Keratinocyte (primary cell): ENCODE measurements at regions not wholly inside any gene's neighbourhood (a gene's known extent, or its start where the extent isn't known, plus 50 kb on each side); places are given as distances from the start of the nearest gene placed in this dataset.

Experiments used
- DNase-seq: peaks from one replicate; pipeline ENCODE4 v3.0.0-alpha.2; 2011; ENCODE audit warnings: low read depth, missing footprints, low spot score
- FAIRE-seq: peaks from 2 replicates; lab custom pipeline; 2011; peaks lifted over from hg19 to GRCh38; lab: Jason Lieb, UNC
- H2AFZ ChIP-seq: 2 replicates; pipeline ENCODE4 v1.6.0; 2012; ENCODE audit warnings: low read length, control low read depth, inconsistent platforms; ENCODE audit not compliant: control insufficient read depth
- H3K27ac ChIP-seq: 2 replicates; pipeline ENCODE4 v1.5.1; 2011; ENCODE audit warnings: low read length; ENCODE audit not compliant: control insufficient read depth, insufficient read depth
- H3K27me3 ChIP-seq: 3 replicates; pipeline ENCODE4 v1.6.0; 2011; ENCODE audit warnings: low read length; ENCODE audit not compliant: control insufficient read depth, insufficient read depth; ENCODE audit errors: extremely low read depth
- H3K36me3 ChIP-seq, 2 experiments: 2 replicates in 1 of 2; 3 replicates in 1 of 2; pipeline ENCODE4 v1.5.1; 2011; ENCODE audit warnings: low read length in 2 of 2, mild to moderate bottlenecking in 1 of 2; ENCODE audit not compliant: control insufficient read depth in 2 of 2, insufficient read depth in 2 of 2; ENCODE audit errors: extremely low read depth in 1 of 2
- H3K4me1 ChIP-seq: 3 replicates; pipeline ENCODE4 v1.5.1; 2011; ENCODE audit warnings: low read length; ENCODE audit not compliant: control insufficient read depth, insufficient read depth; ENCODE audit errors: extremely low read depth
- H3K4me2 ChIP-seq: 3 replicates; pipeline ENCODE4 v1.6.0; 2011; ENCODE audit warnings: low read depth, low read length; ENCODE audit not compliant: control insufficient read depth, insufficient read depth; ENCODE audit errors: extremely low read depth
- H3K4me3 ChIP-seq, 3 experiments: fragments of 200-600 bp in 1 of 3; sonication (generic) in 1 of 3; 2 replicates in 2 of 3; 3 replicates in 1 of 3; pipeline ENCODE4 v1.5.1; 2011 to 2016; ENCODE audit warnings: low read length in 3 of 3, mild to moderate bottlenecking in 3 of 3, control low read depth in 2 of 3, inconsistent platforms in 1 of 3, low read depth in 1 of 3, mixed read lengths in 1 of 3, mixed run types in 1 of 3, moderate library complexity in 1 of 3; ENCODE audit not compliant: control insufficient read depth in 2 of 3, insufficient read depth in 2 of 3; ENCODE audit errors: extremely low read depth in 1 of 3
- H3K79me2 ChIP-seq: 2 replicates; pipeline ENCODE4 v1.6.0; 2012; ENCODE audit warnings: low read length; ENCODE audit not compliant: control insufficient read depth, insufficient read depth
- H3K9ac ChIP-seq: 3 replicates; pipeline ENCODE4 v1.6.0; 2011; ENCODE audit warnings: low read length; ENCODE audit not compliant: control insufficient read depth, insufficient read depth; ENCODE audit errors: extremely low read depth
- H3K9me1 ChIP-seq: 3 replicates; pipeline ENCODE4 v1.6.0; 2011; ENCODE audit warnings: low read length; ENCODE audit not compliant: control insufficient read depth, insufficient read depth; ENCODE audit errors: extremely low read depth
- H3K9me3 ChIP-seq: 2 replicates; pipeline ENCODE4 v1.5.1; 2012; ENCODE audit warnings: low read depth, low read length; ENCODE audit not compliant: control insufficient read depth
- H4K20me1 ChIP-seq: 3 replicates; pipeline ENCODE4 v1.6.0; 2011; ENCODE audit warnings: low read length; ENCODE audit not compliant: control insufficient read depth, insufficient read depth; ENCODE audit errors: extremely low read depth
- EZH2 ChIP-seq: IDR thresholded peaks from one replicate; pipeline ENCODE4 v1.6.1; 2012; ENCODE audit warnings: inconsistent platforms, mild to moderate bottlenecking, low read length, moderate library complexity
- dilution Hi-C: fragments of 300-500 bp; cut with MboI; formaldehyde crosslinking; loops from one replicate; pipeline ENCODE4 v1.7.0; 2020; ENCODE audit warnings: low sequenced_read_pairs; ENCODE audit not compliant: extremely low pct_ligation_motif_present
- TF ChIP-seq, protein P1 (sequence below), 3 experiments: IDR thresholded peaks in 1 of 3; conservative IDR thresholded peaks in 1 of 3; optimal IDR thresholded peaks in 1 of 3; 2 replicates in 2 of 3; 3 replicates in 1 of 3; pipeline versions ENCODE3 to v1.5.1; 2011; ENCODE audit warnings: low read length in 3 of 3, mild to moderate bottlenecking in 3 of 3, moderate library complexity in 2 of 3, control low read depth in 1 of 3, inconsistent platforms in 1 of 3; ENCODE audit not compliant: insufficient read depth in 2 of 3; ENCODE audit errors: extremely low read depth in 1 of 3

DNA sequence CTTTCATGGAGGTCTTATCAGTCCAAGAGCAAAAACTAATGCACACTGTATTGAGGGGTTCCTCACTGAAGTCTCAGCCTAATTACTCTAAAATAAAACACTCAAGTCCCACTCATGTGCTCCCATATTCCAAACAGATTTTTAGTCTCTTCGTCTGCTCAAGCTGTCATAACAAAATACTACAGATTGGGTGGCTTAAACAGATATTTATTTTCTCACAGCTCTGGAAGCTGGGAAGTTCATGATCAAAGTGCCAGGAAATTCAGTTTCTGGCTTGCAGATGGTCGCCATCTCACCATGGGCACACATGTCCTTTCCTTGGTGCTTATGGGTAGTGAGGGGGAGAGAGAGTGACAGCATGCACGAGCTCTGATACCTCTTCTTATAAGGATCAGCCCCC, 147.5 kb downstream of the ANXA2 start:
- dilution Hi-C loops, result no loop called here
- no peak for FAIRE-seq
- Histone ChIP-seq H3K79me2 (no peaks in the 10 kb centered on the region), H4K20me1 (no peaks in the 10 kb centered on the region), H2AFZ (no peak overlapping the region), H3K4me3 (no peak overlapping the region), H3K4me2 (no peak overlapping the region), H3K27me3 (no peaks in the 10 kb centered on the region), H3K9me3 (no peaks in the 10 kb centered on the region), H3K36me3 (no peaks in the 10 kb centered on the region), H3K4me1 (no peaks in the 10 kb centered on the region), H3K9ac (no peak overlapping the region), H3K27ac (no peak overlapping the region), H3K9me1 (no peaks in the 10 kb centered on the region)
- no peak for DNase-seq
- TF ChIP-seq, protein P1, sequence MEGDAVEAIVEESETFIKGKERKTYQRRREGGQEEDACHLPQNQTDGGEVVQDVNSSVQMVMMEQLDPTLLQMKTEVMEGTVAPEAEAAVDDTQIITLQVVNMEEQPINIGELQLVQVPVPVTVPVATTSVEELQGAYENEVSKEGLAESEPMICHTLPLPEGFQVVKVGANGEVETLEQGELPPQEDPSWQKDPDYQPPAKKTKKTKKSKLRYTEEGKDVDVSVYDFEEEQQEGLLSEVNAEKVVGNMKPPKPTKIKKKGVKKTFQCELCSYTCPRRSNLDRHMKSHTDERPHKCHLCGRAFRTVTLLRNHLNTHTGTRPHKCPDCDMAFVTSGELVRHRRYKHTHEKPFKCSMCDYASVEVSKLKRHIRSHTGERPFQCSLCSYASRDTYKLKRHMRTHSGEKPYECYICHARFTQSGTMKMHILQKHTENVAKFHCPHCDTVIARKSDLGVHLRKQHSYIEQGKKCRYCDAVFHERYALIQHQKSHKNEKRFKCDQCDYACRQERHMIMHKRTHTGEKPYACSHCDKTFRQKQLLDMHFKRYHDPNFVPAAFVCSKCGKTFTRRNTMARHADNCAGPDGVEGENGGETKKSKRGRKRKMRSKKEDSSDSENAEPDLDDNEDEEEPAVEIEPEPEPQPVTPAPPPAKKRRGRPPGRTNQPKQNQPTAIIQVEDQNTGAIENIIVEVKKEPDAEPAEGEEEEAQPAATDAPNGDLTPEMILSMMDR (optimal IDR thresholded peaks at IDR 0.05 in 1 of 3, IDR thresholded peaks at IDR 0.05 in 1 of 3, conservative IDR thresholded peaks at IDR 0.05 in 1 of 3; ENCODE audit: extremely low read depth in 1 of 3, insufficient read depth in 2 of 3, low read length in 3 of 3), result no peak
- no peak for TF ChIP-seq EZH2

DNA sequence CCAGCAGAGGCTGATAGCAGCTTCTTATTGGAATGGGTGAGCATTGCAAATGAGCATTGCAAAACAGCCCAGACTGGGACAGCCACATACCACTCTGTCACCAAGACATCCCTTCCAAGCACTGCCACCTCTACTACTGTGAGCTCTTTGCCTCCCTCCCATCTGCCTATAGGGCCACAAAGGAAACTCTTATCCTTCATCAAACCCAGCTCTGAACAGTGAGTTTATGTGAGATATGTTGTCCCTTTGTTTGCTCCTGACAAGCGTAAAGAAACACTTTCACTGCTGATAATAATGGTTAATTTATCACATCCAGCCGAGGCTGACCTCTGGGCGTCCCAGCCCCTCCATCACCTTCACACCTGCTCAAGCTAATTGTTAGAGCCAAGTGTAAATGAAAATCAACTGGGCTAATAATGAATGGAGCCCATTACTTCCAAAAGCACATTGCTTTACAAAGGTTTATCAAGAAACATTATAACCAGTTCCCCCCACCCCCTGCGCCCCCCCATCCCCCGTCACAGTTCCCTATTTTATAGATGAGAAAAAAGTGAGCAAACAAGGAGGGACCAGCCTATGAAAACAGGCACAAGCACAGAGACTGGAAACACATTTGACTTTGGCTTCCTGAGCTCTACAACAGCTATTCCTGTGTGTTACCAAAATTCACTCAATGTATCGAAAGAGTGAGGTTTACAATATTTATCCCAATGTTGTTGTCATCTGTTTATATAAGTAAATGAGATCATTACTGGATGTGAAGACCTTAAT, 146.3 kb downstream of the ANXA2 start:
- FAIRE-seq, result no peak
- dilution Hi-C loops, result no loop called here
- TF ChIP-seq EZH2, result no peak
- TF ChIP-seq, protein P1 (optimal IDR thresholded peaks at IDR 0.05 in 1 of 3, IDR thresholded peaks at IDR 0.05 in 1 of 3, conservative IDR thresholded peaks at IDR 0.05 in 1 of 3; ENCODE audit: extremely low read depth in 1 of 3, insufficient read depth in 2 of 3, low read length in 3 of 3), result no peak

More for the DNA sequence above, 146.3 kb downstream of the ANXA2 start:
- Histone ChIP-seq H3K27ac (no peak overlapping the region), H3K4me3 (no peak overlapping the region), H4K20me1 (no peaks in the 10 kb centered on the region), H3K9me1 (no peaks in the 10 kb centered on the region), H3K36me3 (no peaks in the 10 kb centered on the region), H2AFZ (no peak overlapping the region), H3K27me3 (no peaks in the 10 kb centered on the region), H3K4me2 (no peak overlapping the region), H3K9me3 (no peaks in the 10 kb centered on the region), H3K4me1 (no peaks in the 10 kb centered on the region), H3K9ac (no peak overlapping the region), H3K79me2 (no peaks in the 10 kb centered on the region)
- no peak for DNase-seq
